Kidney tubule cell (primary cell): ENCODE measurements at regions not wholly inside any gene's neighbourhood (a gene's known extent, or its start where the extent isn't known, plus 50 kb on each side); places are given as distances from the start of the nearest gene placed in this dataset.

Experiments
- DNase-seq: peaks from one replicate; pipeline ENCODE4 v3.0.0-alpha.2; 2018; ENCODE audit warnings: low spot score

GRCh38 chr21:16911166-16911607, 601.7 kb upstream of the CXADR start:
- DNase-seq, result no peak

GRCh38 chr21:16912075-16912474, 600.8 kb upstream of the CXADR start:
- peak; percentile 8 for DNase-seq

DNA sequence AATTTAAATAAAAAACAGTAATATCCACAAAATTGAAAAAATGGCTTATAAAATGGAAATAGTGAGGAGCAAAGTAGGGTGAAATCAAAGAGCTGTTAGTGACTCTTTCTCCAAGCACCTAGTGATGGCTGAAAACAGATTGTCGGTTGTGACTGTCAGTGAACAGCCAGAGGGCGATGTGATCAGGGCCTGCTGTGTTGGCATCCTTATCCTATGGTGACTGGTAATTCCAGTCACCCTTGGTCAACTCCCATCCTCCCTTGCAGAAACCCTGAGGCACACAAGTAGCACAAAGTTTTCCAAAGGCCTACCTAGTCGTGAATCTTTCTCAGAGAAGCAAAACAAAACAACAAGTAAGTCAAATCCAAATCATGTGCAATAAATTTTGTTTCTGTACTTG, 599.8 kb upstream of the CXADR start:
- peak; percentile 27 for DNase-seq

- DNase-seq, result no peak
Measured at GRCh38 chr21:16928439-16928838, 584.4 kb upstream of the CXADR start.

DNA sequence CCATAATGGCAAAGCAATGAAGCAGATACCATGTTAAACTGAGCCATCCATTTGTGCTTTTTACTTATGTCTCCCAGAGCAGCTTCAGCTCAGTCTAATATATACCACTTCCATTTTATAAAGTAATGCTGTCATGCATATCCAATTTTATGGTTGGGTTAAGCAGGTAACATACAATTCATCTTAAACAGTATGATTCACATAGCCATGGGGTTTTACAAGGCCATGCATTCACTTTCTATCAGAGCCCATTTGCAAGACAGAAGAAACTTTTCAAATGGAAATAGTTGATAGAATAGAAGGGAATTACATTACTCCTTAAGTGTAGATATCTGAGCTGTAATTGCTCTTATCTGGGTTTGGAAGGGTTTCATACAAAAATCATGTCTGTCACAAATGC, 580.5 kb upstream of the CXADR start:
- no peak for DNase-seq

DNA sequence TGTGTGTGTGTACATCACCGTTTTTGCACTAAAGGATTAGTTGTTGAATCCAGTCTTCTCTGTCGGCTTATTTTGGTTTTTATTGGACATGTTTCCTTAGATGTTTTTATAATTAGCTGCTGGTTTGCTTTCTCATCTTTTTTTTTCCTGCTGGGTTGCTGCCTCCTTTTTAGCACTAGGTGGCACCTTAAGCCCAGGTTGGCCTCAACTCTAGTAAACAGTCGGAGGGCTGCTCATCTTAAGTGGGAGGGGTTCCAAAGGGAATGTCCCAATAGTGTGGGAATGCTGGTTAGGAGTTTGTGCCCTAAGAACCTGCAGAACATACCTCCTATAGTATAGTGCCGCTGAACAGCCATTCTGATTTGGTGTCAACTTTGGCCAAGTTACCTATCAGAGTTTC, 570.1 kb upstream of the CXADR start:
- peak; percentile 23 for DNase-seq

GRCh38 chr21:16943231-16943630, 569.6 kb upstream of the CXADR start:
- DNase-seq, result no peak

- DNase-seq, result no peak
Measured at GRCh38 chr21:16945580-16945979, 567.3 kb upstream of the CXADR start.

- DNase-seq, result no peak
Measured at GRCh38 chr21:16956824-16957223, 556.0 kb upstream of the CXADR start.

DNA sequence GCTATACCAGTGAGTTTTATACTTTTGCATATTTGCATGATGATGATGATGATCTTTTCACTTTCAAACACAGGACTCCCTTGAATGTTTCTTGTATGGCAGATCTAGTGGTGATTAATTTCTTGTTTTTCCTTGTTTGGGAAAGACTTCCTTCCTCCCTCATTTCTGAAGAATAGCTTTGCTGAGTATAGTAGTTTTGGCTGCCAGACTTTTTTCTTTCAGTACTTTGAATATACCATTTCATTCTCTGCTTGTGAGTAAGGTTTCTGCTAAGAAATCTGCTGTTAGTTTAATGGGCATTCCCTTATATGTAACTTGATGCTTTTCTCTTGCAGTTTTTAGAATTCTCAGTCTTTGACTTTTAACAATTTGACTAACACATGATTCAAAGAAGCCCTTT, 547.4 kb upstream of the CXADR start:
- DNase-seq, result no peak

GRCh38 chr21:16968436-16968835, 544.4 kb upstream of the CXADR start:
- DNase-seq, result no peak

DNA sequence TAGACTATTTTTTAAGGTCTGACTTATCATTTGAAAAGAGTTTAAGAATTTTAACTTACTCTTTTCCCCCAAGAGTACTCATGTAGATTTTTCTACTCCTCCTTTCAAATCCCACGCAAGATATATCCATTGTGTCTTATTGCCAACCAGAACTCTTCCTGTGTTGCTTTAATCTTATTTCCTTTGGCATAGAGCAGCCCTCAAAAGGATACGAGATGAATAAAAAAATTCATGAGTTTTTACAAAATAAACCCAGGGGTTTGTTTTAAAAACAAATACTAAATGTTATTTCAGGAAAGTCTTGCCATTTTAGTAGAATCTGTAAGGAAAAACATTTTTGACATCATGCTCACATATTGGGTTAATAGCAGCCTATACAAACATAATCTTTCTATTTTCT, 543.2 kb upstream of the CXADR start:
- no peak for DNase-seq

DNA sequence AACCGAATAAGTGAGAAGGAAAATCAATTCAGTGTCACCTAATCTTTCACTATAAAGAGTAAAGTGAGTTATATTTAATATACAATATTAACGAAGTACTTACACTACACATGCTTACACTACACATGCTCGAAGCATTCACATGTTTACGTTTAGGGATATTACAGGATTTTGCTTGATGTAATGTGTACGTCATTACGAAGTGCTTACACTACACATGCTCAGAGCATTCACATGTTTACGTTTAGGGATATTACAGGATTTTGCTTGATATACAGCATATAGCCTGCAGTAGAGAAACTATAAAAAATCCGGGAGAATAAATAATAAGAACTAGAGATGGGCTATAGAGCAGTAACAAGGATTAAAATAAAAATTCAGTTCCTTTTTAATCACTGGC, 538.8 kb upstream of the CXADR start:
- DNase-seq, result no peak

DNA sequence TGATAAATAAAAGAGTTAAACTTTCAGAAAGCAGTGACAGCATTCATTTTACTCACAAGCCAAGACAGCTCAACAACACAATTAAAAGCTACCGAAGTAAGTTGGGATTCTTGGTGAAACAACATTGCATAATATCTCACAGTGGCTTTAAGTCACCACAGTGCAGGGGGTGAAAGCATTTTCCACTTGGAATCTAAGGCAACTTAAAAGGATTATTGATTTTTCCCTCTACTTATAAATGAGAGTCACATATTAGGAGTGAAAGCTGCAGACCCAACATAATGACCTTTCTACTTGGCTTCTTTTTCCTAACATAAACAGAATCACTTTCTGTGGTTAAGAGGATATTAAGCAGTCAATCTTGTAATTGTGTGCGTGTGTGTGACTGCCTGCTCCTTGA, 536.6 kb upstream of the CXADR start:
- no peak for DNase-seq

DNA sequence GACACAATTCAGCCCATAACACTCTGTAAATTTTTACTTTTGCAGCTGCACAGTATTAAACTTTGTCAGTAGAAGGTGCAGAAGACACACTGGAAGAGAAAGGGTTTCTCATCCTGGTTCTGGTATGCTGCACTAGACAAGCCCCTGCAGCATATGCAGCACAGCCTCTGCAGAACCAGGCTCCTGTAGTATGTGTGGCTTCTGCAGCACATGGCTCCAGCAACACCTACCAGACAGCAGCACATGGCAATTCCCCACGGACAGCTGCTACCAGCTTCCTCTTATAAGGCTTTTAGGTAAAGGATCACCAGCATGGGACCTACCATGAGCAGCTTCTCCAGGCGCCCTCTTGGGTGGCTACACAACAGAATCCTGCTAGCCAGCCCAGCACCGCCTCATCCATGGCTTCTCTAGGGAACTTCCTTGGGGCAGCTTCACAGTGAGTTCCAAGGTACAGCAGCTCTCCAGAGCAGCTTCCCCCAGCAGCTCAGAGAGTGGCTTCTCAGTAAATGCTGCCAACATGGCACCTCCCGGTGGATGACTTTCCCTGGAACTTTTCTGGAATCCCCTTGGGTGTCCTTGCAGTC, 534.4 kb upstream of the CXADR start:
- DNase-seq, result no peak

DNA sequence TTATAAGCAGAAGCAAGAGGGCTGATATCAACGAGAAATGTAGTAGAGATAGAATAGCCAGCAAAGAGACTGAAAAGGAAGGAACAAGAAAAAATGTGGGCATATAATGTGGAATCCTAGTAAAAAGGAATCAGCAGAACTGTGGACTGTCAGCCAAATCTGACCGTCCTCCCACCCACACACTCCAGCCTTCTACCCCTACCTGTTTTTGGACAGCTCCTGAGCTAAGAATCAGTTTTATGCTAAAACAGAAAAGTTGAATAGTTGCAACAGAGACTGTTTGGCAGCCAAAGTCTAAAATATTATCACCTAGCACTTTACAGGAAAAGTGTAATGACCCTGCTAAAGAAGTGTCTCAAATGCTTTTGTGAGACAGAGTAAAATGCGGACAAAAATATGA, 533.3 kb upstream of the CXADR start:
- DNase-seq, result no peak

DNA sequence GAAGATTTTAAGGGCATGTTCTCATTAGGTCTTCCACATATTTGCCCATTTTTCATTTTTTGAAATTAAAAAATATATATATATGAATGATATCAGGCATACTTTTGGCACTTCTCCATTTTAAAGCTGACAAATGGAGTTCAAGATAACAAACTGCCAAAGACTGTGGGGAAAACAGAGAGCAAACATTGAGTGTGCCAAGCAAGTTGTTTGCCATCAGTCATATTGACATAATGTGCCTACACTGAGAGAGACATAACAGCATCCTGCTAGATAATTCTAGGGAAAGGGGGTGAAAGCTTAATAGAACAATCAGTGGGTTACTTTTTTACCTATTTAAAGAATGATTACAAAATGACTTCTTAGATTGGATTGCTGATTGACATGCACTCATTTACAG, 529.4 kb upstream of the CXADR start:
- no peak for DNase-seq

DNA sequence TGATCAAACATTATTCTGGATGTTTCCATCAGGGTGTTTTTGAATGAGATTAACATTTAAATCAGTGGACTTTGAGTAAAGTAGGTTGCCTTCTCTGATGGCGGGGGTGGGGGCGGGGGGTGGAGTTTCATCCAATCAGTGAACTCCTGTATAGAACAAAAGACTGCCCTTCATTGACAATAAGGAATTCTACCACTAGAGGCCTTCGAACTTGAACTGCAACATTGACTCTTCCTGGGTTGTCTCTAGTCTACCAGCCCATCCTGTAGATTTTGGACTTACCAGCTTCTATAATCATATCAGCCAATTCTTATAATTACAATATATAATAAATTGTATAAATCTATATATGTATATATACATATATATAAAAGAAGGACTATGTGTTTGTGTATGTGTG, 520.4 kb upstream of the CXADR start:
- no peak for DNase-seq

GRCh38 chr21:16993416-16994038, 519.3 kb upstream of the CXADR start:
- DNase-seq, result no peak

DNA sequence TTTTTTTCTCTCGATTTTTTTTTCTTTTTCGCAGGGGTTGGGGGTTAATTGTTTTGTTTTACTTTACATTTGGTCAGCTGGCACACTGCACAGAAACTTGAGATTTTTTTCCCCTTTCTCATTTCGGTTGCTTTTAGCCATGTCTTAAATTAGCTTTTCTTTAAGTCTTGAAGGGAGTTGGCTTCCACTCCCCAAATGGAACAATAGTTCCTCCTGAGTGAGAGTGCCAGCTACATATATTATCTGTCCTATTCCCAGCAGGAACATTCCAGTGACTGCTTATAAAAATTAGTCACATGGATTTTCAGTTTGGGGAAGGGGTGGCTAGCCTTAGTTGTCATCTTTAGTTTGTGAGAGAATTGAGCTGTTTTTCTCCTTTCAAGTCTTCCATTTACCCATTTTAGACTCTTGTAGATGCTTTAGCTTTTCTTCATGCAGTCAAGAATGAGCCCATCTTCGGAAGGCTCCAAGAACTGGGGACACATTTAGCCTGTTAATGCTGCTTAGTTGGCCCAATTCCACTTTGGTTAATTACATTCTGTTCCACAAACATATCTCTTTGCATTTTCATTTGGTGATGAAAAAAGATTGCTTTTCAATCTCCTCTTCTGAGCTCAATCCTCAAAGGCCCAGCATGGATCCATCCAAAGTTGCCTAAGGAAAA, 510.1 kb upstream of the CXADR start:
- no peak for DNase-seq

GRCh38 chr21:17003258-17003615, 509.6 kb upstream of the CXADR start:
- DNase-seq, result peak; percentile 58

DNA sequence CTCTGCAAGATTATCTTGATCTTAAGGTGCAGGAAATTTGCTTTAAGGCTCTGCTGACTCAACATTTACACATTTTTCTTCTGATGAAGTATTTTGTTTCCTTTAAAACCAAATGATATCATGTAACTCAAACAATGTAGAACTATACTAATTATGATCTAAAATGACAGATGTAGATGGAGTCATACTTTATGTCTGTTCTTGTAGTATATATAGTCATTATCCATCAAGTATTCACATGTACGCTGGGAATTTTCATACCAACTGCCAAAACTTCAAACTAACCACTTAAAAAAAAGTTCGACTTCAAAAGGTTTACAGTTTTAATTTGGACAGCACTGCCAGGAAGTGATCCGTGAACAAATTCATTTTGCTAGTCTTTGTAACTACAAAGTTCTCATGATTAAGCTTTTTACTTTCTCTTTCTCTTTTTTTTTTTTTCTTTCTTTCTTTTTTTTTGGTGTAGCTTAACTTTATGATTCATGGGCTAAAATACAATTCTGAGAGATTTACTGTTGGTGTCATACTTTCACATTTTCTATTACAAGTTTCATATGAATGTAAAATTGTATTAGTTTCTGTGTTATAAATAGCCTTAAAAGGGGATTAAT, 509.0 kb upstream of the CXADR start:
- DNase-seq, result peak; percentile 21

DNA sequence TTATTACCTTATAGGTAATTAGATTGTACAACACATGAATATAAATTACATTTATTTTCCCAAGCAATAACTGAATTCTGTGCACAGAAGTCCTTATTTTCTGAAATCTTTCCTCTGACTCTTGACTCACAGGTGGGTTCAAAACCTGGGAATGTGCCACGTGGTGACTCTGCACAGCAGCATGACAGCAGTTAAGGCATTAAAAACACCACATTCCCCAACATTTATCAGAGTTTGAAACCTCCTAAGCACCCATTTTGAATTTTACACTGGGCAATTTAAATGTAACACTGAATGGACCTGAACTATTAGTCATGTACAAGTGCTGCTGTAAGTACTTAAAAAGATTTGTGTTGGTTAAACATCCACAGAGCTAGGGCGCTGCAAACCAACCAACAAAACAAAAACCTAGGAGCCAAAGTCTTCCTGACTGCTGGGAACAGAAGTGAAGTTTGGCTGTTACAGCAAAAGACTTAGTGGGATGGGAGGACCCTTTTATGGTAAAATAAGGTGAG, 480.6 kb upstream of the CXADR start:
- DNase-seq, result peak; percentile 6
